Brain microvascular endothelial cell (primary cell): ENCODE measurements at regions not wholly inside any gene's neighbourhood (a gene's known extent, or its start where the extent isn't known, plus 50 kb on each side); places are given as distances from the start of the nearest gene placed in this dataset.

Experiments used
- DNase-seq: peaks from one replicate; pipeline ENCODE4 v3.0.0-alpha.2; 2020
- H3K27ac ChIP-seq: fragments of 250-450 bp; sonication (Bioruptor Pico); 2 replicates; pipeline ENCODE4 v1.5.1; 2020; ENCODE audit warnings: mild to moderate bottlenecking, moderate library complexity
- H3K27me3 ChIP-seq: fragments of 250-450 bp; sonication (Bioruptor Pico); replicated peaks from 2 replicates; pipeline ENCODE4 v1.5.1; 2020; ENCODE audit warnings: mild to moderate bottlenecking
- H3K36me3 ChIP-seq: fragments of 250-450 bp; sonication (Bioruptor Pico); replicated peaks from 2 replicates; pipeline ENCODE4 v1.5.1; 2020; ENCODE audit warnings: mild to moderate bottlenecking
- H3K4me3 ChIP-seq: 2 replicates; pipeline ENCODE4 v1.5.1; 2011; ENCODE audit warnings: low read depth, mild to moderate bottlenecking, control low read depth, low read length, moderate library complexity
- in situ Hi-C: cut with HindIII; loops from 2 replicates; pipeline ENCODE4 v1.10.0; 2017; ENCODE audit warnings: low sequenced_read_pairs, low pct_ligation_motif_present
- TF ChIP-seq, protein P1 (sequence below): IDR thresholded peaks from 2 replicates; pipeline ENCODE4 v1.5.1; 2011; ENCODE audit warnings: low read depth, mild to moderate bottlenecking, moderate library complexity, low read length, control low read depth, inconsistent platforms; ENCODE audit errors: missing control alignments

DNA sequence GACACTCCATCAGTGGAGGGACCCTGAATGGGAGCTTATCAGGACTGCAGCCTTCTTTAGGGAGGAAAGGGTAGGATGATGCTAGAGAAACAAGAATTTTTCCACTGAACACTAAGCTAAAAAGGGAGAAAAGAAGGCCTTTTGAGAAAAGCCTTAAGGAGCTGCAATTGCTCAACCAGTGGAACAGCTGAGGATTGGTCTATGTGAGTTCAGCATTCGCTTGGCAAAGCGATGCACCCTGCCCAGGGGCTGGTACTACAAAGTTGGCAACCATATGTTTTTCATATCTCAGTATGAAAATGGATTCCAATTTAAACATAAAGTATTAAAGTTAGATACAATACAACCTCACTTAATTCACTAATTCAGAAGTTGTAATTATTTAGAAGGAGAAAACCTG is 117.8 kb upstream of the FAM20A start:
- Histone ChIP-seq H3K4me3 (no peak overlapping the region), H3K36me3 (no peaks in the 10 kb centered on the region), H3K27ac (no peak overlapping the region), H3K27me3 (no peaks in the 10 kb centered on the region)
- in situ Hi-C loops: no loop called here
- DNase-seq: no peak
- TF ChIP-seq, protein P1, sequence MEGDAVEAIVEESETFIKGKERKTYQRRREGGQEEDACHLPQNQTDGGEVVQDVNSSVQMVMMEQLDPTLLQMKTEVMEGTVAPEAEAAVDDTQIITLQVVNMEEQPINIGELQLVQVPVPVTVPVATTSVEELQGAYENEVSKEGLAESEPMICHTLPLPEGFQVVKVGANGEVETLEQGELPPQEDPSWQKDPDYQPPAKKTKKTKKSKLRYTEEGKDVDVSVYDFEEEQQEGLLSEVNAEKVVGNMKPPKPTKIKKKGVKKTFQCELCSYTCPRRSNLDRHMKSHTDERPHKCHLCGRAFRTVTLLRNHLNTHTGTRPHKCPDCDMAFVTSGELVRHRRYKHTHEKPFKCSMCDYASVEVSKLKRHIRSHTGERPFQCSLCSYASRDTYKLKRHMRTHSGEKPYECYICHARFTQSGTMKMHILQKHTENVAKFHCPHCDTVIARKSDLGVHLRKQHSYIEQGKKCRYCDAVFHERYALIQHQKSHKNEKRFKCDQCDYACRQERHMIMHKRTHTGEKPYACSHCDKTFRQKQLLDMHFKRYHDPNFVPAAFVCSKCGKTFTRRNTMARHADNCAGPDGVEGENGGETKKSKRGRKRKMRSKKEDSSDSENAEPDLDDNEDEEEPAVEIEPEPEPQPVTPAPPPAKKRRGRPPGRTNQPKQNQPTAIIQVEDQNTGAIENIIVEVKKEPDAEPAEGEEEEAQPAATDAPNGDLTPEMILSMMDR: no peak

DNA sequence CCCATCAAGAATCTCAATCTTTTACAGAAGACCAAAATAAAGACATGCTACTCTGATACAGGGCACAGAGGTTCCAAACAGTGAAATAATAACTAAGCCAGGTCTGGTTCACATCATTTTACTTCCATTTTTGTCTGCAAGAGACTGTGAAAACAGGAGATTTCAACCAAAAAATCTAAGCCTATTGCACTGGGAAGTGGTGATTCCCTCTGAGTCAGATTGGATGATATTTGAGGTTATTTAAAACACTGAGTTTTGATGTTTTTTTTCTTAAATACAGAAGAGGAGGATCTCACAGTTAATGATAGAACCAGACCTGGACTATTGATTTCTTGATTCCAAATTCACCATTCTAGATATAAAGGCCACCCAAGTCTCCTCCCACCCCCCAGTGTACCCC is 117.3 kb upstream of the FAM20A start:
- TF ChIP-seq, protein P1: no peak
- H3K4me3 ChIP-seq: no peak overlapping the region
- in situ Hi-C loops: no loop called here
- no peak for DNase-seq
- H3K27me3 ChIP-seq: no peaks in the 10 kb centered on the region
- no peak overlapping the region for H3K27ac ChIP-seq
- H3K36me3 ChIP-seq: no peaks in the 10 kb centered on the region

DNA sequence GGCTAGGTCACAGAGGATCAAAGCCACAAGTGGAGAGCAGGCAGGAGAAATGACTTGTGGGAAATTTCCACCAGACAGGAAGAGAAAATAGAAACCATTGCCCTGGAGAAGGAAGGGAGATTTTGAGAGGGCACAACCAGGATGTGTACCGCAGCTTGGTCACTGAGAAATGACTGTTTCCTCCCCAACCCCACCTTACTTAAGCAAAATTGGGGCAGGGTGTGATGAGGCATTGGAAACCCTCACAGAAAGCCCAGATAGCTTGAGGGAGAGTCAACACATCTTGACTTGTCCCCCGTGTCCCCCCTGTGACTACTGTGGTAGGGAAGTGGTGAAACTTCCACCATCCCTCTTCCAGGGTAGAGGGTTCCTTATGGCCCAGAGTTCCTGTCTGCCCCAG is 113.5 kb upstream of the FAM20A start:
- H3K27ac ChIP-seq: no peak overlapping the region
- H3K4me3 ChIP-seq: no peak overlapping the region
- no peaks in the 10 kb centered on the region for H3K36me3 ChIP-seq
- TF ChIP-seq, protein P1: no peak
- in situ Hi-C loops: no loop called here
- H3K27me3 ChIP-seq: no peaks in the 10 kb centered on the region
- DNase-seq: no peak

DNA sequence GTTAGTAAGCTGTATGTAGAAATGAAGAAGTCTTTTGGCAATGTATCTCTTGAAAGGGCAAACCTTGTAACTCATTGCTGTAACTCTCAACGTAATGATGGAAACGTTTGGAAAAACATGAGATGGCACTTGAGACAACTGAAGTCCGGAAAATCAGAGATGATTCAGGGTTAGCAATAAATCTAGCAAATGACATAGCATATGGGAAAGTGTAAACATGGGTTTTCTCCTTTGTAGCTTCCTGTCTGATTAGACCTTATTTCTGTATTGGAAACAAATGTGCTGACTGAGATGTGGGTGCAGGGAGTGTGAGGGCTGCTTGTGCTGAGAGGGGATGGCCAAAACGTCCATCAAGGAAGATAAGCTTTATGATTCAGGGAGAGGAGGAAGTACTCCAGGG is 110.7 kb upstream of the FAM20A start:
- in situ Hi-C loops: no loop called here
- Histone ChIP-seq H3K27me3 (no peaks in the 10 kb centered on the region), H3K27ac (no peak overlapping the region), H3K36me3 (no peaks in the 10 kb centered on the region), H3K4me3 (no peak overlapping the region)
- no peak for DNase-seq
- TF ChIP-seq, protein P1: no peak

DNA sequence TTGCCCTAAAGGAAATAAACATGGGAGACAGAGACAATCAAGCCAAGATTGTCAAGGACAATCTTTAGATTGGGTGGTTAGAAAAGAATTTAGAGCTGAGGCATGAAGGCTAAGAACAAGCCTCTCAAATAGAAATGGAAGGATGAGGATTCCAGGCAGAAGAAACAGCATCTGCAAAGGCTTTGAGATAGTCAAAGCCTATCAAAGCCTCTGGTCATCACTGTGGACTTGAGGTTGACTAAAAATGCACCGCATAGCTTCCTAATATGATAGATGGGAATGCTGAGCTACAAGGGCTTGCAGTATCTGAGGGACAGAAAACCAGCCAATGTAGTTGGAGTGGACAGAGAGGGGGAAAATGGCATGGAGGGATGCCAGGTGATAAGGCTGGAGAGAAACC is 109.8 kb upstream of the FAM20A start:
- H3K27me3 ChIP-seq: no peaks in the 10 kb centered on the region
- no peaks in the 10 kb centered on the region for H3K36me3 ChIP-seq
- no peak overlapping the region for H3K27ac ChIP-seq
- H3K4me3 ChIP-seq: no peak overlapping the region
- no peak for DNase-seq
- in situ Hi-C loops: no loop called here
- TF ChIP-seq, protein P1: no peak

DNA sequence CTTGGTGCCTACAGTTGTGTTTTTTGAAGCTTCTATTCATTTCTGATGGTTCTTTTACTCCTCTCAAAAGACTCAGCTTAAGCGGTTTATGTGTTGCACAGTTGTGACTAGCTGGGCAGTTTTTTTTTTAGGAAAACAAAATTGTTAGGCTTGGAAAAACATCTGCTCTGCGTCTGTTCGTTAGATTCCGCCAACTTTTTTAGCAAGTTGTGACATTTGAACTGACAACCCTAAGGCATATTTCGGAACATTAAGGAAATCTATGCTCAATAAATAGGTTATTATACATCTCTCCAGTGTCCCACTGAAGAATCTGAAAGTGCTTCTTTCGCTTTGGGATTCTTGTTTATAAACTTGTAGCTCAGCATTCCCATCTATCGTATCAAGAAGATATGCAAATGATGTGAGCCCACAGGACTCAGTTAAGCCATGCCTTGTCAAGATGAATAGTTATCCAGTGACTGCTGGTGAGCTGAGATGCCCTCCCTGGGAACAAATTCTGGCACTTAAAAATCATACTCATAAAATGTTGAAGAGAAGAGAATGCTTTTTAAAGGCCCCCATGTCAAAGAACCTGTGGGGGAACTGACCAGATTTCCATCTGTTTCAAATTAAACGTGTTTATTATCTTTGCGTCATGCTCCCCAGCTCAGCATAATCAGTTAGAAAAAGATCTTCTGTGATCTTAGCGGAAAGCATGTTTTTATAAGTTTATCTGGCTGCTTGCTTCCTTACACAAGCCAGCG is 109.0 kb upstream of the FAM20A start:
- Histone ChIP-seq H3K36me3 (no peaks in the 10 kb centered on the region), H3K27ac (no peak overlapping the region), H3K27me3 (no peaks in the 10 kb centered on the region), H3K4me3 (no peak overlapping the region)
- in situ Hi-C loops: no loop called here
- TF ChIP-seq, protein P1: no peak
- peak; percentile 30 for DNase-seq
